Activated CD8-positive, alpha-beta T cell treated with anti-CD3 and anti-CD28 coated beads for 36 hours (primary cell): ENCODE measurements at regions not wholly inside any gene's neighbourhood (a gene's known extent, or its start where the extent isn't known, plus 50 kb on each side); places are given as distances from the start of the nearest gene placed in this dataset.

Experiments used
- ATAC-seq: fragments of 200-7000 bp; cut with Tn5 transposase; one replicate; pipeline ENCODE4 v1.10.0; 2021; ENCODE audit warnings: mild to moderate bottlenecking, moderate library complexity
- CTCF ChIA-PET: fragments of 350-600 bp; sonication (Branson Sonifier 250); formaldehyde crosslinking; loops from one replicate; lab custom pipeline; 2021; ENCODE audit warnings: antibody characterized with exemption; lab: Charles Lee
- POLR2A ChIA-PET: fragments of 350-600 bp; sonication (Branson Sonifier 250); formaldehyde crosslinking; loops from one replicate; lab custom pipeline; 2021; ENCODE audit warnings: antibody characterized with exemption; lab: Charles Lee
- DNase-seq: peaks from one replicate; pipeline ENCODE4 v3.0.0-alpha.2; 2020
- H3K27ac Mint-ChIP-seq: one replicate; pipeline ENCODE4 v1.8.0; 2021; ENCODE audit warnings: mild to moderate bottlenecking, mixed read lengths
- H3K27me3 Mint-ChIP-seq: one replicate; pipeline ENCODE4 v1.8.0; 2021; ENCODE audit warnings: mixed read lengths
- H3K36me3 Mint-ChIP-seq: one replicate; pipeline ENCODE4 v1.8.0; 2021; ENCODE audit warnings: low read depth, mixed read lengths
- H3K4me1 Mint-ChIP-seq: one replicate; pipeline ENCODE4 v1.8.0; 2021; ENCODE audit warnings: low read depth, mixed read lengths
- H3K4me3 Mint-ChIP-seq: one replicate; pipeline ENCODE4 v1.8.0; 2021; ENCODE audit warnings: mild to moderate bottlenecking, moderate library complexity, mixed read lengths
- H3K9me3 Mint-ChIP-seq: one replicate; pipeline ENCODE4 v1.8.0; 2021; ENCODE audit warnings: mixed read lengths
- CTCF ChIP-seq: fragments of 200-600 bp; IDR thresholded peaks from one replicate; pipeline ENCODE4 v1.8.0; 2022; ENCODE audit warnings: antibody characterized with exemption, mild to moderate bottlenecking
- intact Hi-C: fragments of 100-400 bp; cut with micrococcal nuclease; formaldehyde crosslinking; loops from one replicate; pipeline ENCODE4 v1.10.0; 2022

- intact Hi-C loops = no loop called here
- Mint-ChIP-seq H3K9me3 (no peaks in the 10 kb centered on the region), H3K36me3 (no peaks in the 10 kb centered on the region), H3K4me3 (no peak overlapping the region), H3K4me1 (no peaks in the 10 kb centered on the region), H3K27me3 (peaks cover 13% of the 10 kb centered on the region), H3K27ac (no peak overlapping the region)
- ChIA-PET POLR2A (interaction anchor here (0.6 kb wide), 1 partner anchor 75 kb away, joined by 3 read pairs; no protein-coding TSS in a partner anchor), CTCF (no interaction called here)
- no peak for ATAC-seq
- no peak for TF ChIP-seq CTCF
- no peak for DNase-seq
Measured at GRCh38 chr19:30704771-30705330, 332.7 kb downstream of the ZNF536 start.

GRCh38 chr19:30703645-30704044, 331.5 kb downstream of the ZNF536 start:
- H3K27me3 Mint-ChIP-seq = peaks cover 10% of the 10 kb centered on the region
- H3K36me3 Mint-ChIP-seq = no peaks in the 10 kb centered on the region
- H3K9me3 Mint-ChIP-seq = no peaks in the 10 kb centered on the region
- no peak for TF ChIP-seq CTCF
- no peak overlapping the region for H3K27ac Mint-ChIP-seq
- ChIA-PET POLR2A (no interaction called here), CTCF (interaction anchor here (1.4 kb wide), 1 partner anchor 34 kb away, joined by 3 read pairs; no protein-coding TSS in a partner anchor)
- intact Hi-C loops = no loop called here
- DNase-seq (no peak), ATAC-seq (no peak)
- H3K4me3 Mint-ChIP-seq = no peak overlapping the region
- no peaks in the 10 kb centered on the region for H3K4me1 Mint-ChIP-seq

- no peak overlapping the region for H3K27ac Mint-ChIP-seq
- no peak overlapping the region for H3K4me3 Mint-ChIP-seq
- TF ChIP-seq CTCF = no peak
- H3K9me3 Mint-ChIP-seq = no peaks in the 10 kb centered on the region
- no peaks in the 10 kb centered on the region for H3K36me3 Mint-ChIP-seq
- ATAC-seq = no peak
- H3K4me1 Mint-ChIP-seq = no peaks in the 10 kb centered on the region
- CTCF ChIA-PET = no interaction called here
- POLR2A ChIA-PET = no interaction called here
- peaks cover 7% of the 10 kb centered on the region for H3K27me3 Mint-ChIP-seq
- intact Hi-C loops = no loop called here
- DNase-seq = no peak
Measured at GRCh38 chr19:30701178-30701577, 329.0 kb downstream of the ZNF536 start.

GRCh38 chr19:30699871-30700280, 327.7 kb downstream of the ZNF536 start:
- Mint-ChIP-seq H3K27ac (no peak overlapping the region), H3K36me3 (no peaks in the 10 kb centered on the region), H3K9me3 (no peaks in the 10 kb centered on the region), H3K4me1 (no peaks in the 10 kb centered on the region), H3K27me3 (peaks cover 10% of the 10 kb centered on the region), H3K4me3 (no peak overlapping the region)
- intact Hi-C loops = no loop called here
- ChIA-PET CTCF (no interaction called here), POLR2A (interaction anchor here (1.3 kb wide), 1 partner anchor 12 kb away, joined by 4 read pairs; no protein-coding TSS in a partner anchor)
- TF ChIP-seq CTCF = no peak
- DNase-seq = no peak
- ATAC-seq = no peak

GRCh38 chr19:30696514-30696913, 324.3 kb downstream of the ZNF536 start:
- CTCF ChIA-PET = interaction anchor here (0.9 to 1.3 kb wide), 2 partner anchors 13 to 14 kb away, joined by 3 to 5 read pairs; no protein-coding TSS in a partner anchor

More at GRCh38 chr19:30696514-30696913, 324.3 kb downstream of the ZNF536 start:
- ATAC-seq (no peak), DNase-seq (peak; percentile 25)
- H3K9me3 Mint-ChIP-seq = no peaks in the 10 kb centered on the region
- H3K27ac Mint-ChIP-seq = no peak overlapping the region
- intact Hi-C loops = no loop called here
- H3K36me3 Mint-ChIP-seq = no peaks in the 10 kb centered on the region
- H3K4me3 Mint-ChIP-seq = no peak overlapping the region
- H3K27me3 Mint-ChIP-seq = peaks cover 22% of the 10 kb centered on the region
- peak; percentile 23 for TF ChIP-seq CTCF
- POLR2A ChIA-PET = no interaction called here
- H3K4me1 Mint-ChIP-seq = no peaks in the 10 kb centered on the region
